ENCODE measurements at regions not wholly inside any gene's neighbourhood (a gene's known extent, or its start where the extent isn't known, plus 50 kb on each side); places are given as distances from the start of the nearest gene placed in this dataset.
"Not testable (repeated sequence)": the region's sequence is repeated elsewhere in the genome, so short reads cannot be mapped to it uniquely, and the experiment has no call there.

DNA sequence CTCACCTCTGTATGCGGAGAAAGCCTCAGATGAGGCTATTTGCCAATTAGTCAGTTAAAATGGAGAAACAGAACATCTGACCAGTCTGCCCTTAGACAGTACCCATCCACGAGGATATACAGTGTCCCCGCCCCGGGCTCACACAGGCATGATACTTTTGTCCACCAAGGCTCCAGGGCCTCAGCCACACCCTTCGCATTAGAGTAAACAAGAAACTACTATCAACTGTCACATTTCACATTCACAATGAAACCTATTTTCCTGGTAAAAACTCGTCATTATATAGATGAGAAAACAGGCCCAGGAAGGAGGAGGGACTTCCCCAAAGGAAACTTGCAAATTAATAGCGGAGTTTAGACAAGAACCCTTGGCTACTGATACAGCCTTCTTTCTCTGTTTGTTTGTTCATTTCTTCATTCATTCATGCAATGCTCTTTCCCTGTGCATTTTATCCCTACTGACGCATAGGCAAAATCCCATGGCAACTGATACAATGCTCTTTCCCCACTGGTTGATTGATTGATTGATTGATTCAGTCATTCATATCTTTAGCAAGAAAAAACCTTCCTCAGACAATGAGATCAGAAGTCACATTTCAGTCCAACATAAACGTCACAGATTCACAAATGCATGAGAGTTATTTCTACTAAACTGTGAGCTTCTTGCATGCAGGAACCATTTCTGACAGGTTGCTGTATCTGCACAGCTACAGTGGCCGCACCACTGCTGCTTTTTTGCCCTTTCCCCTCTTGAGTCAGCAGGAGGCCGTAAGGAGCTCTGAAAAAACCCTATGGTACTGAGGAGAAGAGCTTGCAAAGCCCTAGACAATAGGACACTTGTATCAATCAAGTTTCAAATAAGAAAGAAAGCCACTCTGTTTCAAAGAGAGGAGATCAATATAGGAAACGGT, 777.1 kb downstream of the RNF144A start:
- WGBS (ENCODE audit: extremely low coverage, insufficient read length, low lambda C conversion rate) = no CpG with 5 or more reads among the region's 12 CpGs
- TF ChIP-seq, protein P1, sequence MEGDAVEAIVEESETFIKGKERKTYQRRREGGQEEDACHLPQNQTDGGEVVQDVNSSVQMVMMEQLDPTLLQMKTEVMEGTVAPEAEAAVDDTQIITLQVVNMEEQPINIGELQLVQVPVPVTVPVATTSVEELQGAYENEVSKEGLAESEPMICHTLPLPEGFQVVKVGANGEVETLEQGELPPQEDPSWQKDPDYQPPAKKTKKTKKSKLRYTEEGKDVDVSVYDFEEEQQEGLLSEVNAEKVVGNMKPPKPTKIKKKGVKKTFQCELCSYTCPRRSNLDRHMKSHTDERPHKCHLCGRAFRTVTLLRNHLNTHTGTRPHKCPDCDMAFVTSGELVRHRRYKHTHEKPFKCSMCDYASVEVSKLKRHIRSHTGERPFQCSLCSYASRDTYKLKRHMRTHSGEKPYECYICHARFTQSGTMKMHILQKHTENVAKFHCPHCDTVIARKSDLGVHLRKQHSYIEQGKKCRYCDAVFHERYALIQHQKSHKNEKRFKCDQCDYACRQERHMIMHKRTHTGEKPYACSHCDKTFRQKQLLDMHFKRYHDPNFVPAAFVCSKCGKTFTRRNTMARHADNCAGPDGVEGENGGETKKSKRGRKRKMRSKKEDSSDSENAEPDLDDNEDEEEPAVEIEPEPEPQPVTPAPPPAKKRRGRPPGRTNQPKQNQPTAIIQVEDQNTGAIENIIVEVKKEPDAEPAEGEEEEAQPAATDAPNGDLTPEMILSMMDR (conservative IDR thresholded peaks at IDR 0.05) = no peak
- Histone ChIP-seq H2BK15ac (ENCODE audit: low read depth, low read length) (no peak overlapping the region), H4K5ac (ENCODE audit: insufficient read length, low read depth, low read length) (no peak overlapping the region), H3K27me3 (ENCODE audit: insufficient read depth, low read length) (no peaks in the 10 kb centered on the region), H4K91ac (ENCODE audit: insufficient read length, low read depth, low read length) (no peak overlapping the region), H3K4me2 (ENCODE audit: insufficient read depth, insufficient read length, low read length) (no peak overlapping the region), H3T11ph (ENCODE audit: low read length) (no peak overlapping the region), H3K79me2 (ENCODE audit: insufficient read depth, low read length) (no peaks in the 10 kb centered on the region), H3K9ac (ENCODE audit: extremely low read depth, insufficient read length, low read length) (no peak overlapping the region), H2BK12ac (ENCODE audit: insufficient read length, low read depth, low read length) (no peak overlapping the region), H3K79me1 (ENCODE audit: insufficient read depth, low read depth, low read length, poor library complexity, severe bottlenecking) (no peaks in the 10 kb centered on the region), H3K18ac (ENCODE audit: insufficient read length, low read depth, low read length) (no peak overlapping the region), H2BK20ac (ENCODE audit: low read depth, low read length, poor library complexity, severe bottlenecking) (no peak overlapping the region), H2BK120ac (ENCODE audit: low read depth, low read length, poor library complexity, severe bottlenecking) (no peak overlapping the region), H2BK5ac (ENCODE audit: insufficient read length, low read length) (no peak overlapping the region), H3K27ac (ENCODE audit: insufficient read length, low read depth, low read length) (no peak overlapping the region), H3K23ac (ENCODE audit: insufficient read length, low read depth, low read length) (no peak overlapping the region), H3K23me2 (ENCODE audit: insufficient read length, low read depth, low read length, poor library complexity, severe bottlenecking) (no peaks in the 10 kb centered on the region), H3K56ac (ENCODE audit: insufficient read length, low read depth, low read length) (no peak overlapping the region), H4K8ac (replicated peaks; ENCODE audit: insufficient read length, low read depth, low read length) (no peak overlapping the region), H4K20me1 (ENCODE audit: control insufficient read depth, insufficient read depth, insufficient read length) (no peaks in the 10 kb centered on the region), H3K4ac (ENCODE audit: low read depth, low read length) (no peak overlapping the region), H3K4me1 (ENCODE audit: insufficient read depth, low read length) (no peaks in the 10 kb centered on the region), H3K14ac (ENCODE audit: insufficient read depth, low read length) (no peak overlapping the region), H3K9me3 (ENCODE audit: control insufficient read depth, low read depth, low read length) (no peaks in the 10 kb centered on the region), H2AK5ac (ENCODE audit: insufficient read length, low read length) (no peak overlapping the region), H2AFZ (ENCODE audit: low read length) (no peak overlapping the region)
- Mint-ChIP-seq H3K36me3 (ENCODE audit: insufficient read depth in 1 of 3, low read depth in 3 of 3) (peaks cover 0 to 4% (median 0%) of the 10 kb centered on the region in 3 experiments; a peak in 3 of 7 replicates), H3K9me3 (peaks cover 0 to 5% of the 10 kb centered on the region in 2 experiments; a peak in 2 of 5 replicates), H3K27me3 (ENCODE audit: low read depth) (peaks cover 2% of the 10 kb centered on the region; the same call in 1 of the 2 replicates), H3K4me3 (no peak overlapping the region), H3K27ac (no peak overlapping the region), H3K4me1 (peaks cover 12 to 15% of the 10 kb centered on the region in 2 experiments)
- DNase-seq = no peak

DNA sequence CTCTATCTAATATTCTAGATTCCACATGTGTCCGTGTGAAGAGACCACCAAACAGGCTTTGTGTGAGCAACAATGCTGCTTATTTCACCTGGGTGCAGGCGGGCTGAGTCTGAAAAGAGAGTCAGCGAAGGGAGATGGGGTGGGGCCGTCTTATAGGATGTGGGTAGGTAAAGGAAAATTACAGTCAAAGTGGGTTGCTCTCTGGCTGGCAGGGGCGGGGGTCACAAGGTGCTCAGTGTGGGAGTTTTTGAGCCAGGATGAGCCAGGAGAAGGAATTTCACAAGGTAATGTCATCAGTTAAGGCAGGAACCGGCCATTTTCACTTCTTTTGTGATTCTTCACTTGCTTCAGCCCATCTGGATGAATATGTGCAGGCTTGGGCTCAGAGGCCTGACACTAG, 779.3 kb downstream of the RNF144A start:
- not testable (repeated sequence) for H3K9ac ChIP-seq (ENCODE audit: extremely low read depth, insufficient read length, low read length); H3K14ac ChIP-seq (ENCODE audit: insufficient read depth, low read length); H3K36me3 Mint-ChIP-seq (ENCODE audit: insufficient read depth in 1 of 3, low read depth in 3 of 3); H3K79me1 ChIP-seq (ENCODE audit: insufficient read depth, low read depth, low read length, poor library complexity, severe bottlenecking); H3K79me2 ChIP-seq (ENCODE audit: insufficient read depth, low read length); H2BK20ac ChIP-seq (ENCODE audit: low read depth, low read length, poor library complexity, severe bottlenecking); H3K4me3 Mint-ChIP-seq; H3K27ac ChIP-seq (ENCODE audit: insufficient read length, low read depth, low read length); H3K27ac Mint-ChIP-seq; H2BK15ac ChIP-seq (ENCODE audit: low read depth, low read length); H2AFZ ChIP-seq (ENCODE audit: low read length); H3K27me3 ChIP-seq (ENCODE audit: insufficient read depth, low read length); H4K5ac ChIP-seq (ENCODE audit: insufficient read length, low read depth, low read length); H3K9me3 ChIP-seq (ENCODE audit: control insufficient read depth, low read depth, low read length); H3K56ac ChIP-seq (ENCODE audit: insufficient read length, low read depth, low read length); DNase-seq; H2BK5ac ChIP-seq (ENCODE audit: insufficient read length, low read length); H3K23me2 ChIP-seq (ENCODE audit: insufficient read length, low read depth, low read length, poor library complexity, severe bottlenecking); H3K4me1 ChIP-seq (ENCODE audit: insufficient read depth, low read length); H3K27me3 Mint-ChIP-seq (ENCODE audit: low read depth); H4K20me1 ChIP-seq (ENCODE audit: control insufficient read depth, insufficient read depth, insufficient read length); H3K18ac ChIP-seq (ENCODE audit: insufficient read length, low read depth, low read length); H2BK120ac ChIP-seq (ENCODE audit: low read depth, low read length, poor library complexity, severe bottlenecking); H2BK12ac ChIP-seq (ENCODE audit: insufficient read length, low read depth, low read length); H4K91ac ChIP-seq (ENCODE audit: insufficient read length, low read depth, low read length); H2AK5ac ChIP-seq (ENCODE audit: insufficient read length, low read length); H3K9me3 Mint-ChIP-seq; H3K4ac ChIP-seq (ENCODE audit: low read depth, low read length); H4K8ac ChIP-seq (replicated peaks; ENCODE audit: insufficient read length, low read depth, low read length); H3K4me2 ChIP-seq (ENCODE audit: insufficient read depth, insufficient read length, low read length); H3K23ac ChIP-seq (ENCODE audit: insufficient read length, low read depth, low read length); H3T11ph ChIP-seq (ENCODE audit: low read length)
- no CpG with 5 or more reads among the region's 6 CpGs for WGBS (ENCODE audit: extremely low coverage, insufficient read length, low lambda C conversion rate)
- H3K4me1 Mint-ChIP-seq = peaks cover 13 to 20% of the 10 kb centered on the region in 2 experiments

Measured in H9 (cell line).